ENCODE measurements at regions not wholly inside any gene's neighbourhood (a gene's known extent, or its start where the extent isn't known, plus 50 kb on each side); places are given as distances from the start of the nearest gene placed in this dataset.

DNA sequence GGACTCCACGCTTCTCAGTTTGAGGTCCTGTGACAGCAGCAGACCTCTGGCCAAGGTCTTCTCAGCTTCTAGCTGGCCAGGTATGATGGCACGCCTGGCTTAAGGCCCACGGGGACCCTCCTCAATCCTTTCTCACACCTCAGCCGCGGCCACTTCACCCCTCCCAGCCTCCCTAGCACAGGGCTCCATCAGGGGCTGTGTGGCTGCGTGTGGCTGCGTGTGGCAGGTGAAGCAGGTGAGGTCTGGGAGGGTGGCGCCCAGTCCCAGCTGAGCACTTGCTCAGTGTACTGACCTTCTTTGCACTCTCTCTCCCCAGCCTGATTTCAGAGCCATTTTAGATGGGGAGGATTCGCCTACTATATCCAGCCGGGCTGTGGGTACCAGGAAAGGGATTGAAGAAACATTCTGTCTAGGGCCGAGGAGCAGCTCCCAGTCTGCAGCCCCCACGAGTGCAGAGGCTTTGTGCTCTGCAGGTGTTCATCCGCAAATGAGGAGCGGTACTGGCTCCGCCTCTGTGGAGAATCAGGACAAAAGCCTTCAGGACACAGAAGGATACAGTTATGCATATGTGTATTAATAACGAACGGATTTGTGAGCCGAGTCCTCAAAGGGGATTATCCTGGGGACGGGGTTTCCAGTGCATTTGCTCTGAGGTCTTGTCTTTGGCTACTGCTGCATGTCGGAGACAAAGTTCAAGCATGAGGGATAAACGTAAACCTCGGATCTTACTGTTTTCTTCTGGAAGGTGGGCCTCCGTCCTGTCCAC lies 236.9 kb upstream of the RAB6C start (continued):
- TF ChIP-seq CHD4 (IDR thresholded peaks at IDR 0.05; ENCODE audit: insufficient read depth, insufficient replicate concordance, low read depth, low read length, poor library complexity, severe bottlenecking) = no peak
- TF ChIP-seq, protein P1, sequence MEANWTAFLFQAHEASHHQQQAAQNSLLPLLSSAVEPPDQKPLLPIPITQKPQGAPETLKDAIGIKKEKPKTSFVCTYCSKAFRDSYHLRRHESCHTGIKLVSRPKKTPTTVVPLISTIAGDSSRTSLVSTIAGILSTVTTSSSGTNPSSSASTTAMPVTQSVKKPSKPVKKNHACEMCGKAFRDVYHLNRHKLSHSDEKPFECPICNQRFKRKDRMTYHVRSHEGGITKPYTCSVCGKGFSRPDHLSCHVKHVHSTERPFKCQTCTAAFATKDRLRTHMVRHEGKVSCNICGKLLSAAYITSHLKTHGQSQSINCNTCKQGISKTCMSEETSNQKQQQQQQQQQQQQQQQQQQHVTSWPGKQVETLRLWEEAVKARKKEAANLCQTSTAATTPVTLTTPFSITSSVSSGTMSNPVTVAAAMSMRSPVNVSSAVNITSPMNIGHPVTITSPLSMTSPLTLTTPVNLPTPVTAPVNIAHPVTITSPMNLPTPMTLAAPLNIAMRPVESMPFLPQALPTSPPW (CRISPR knock-in tag; IDR thresholded peaks at IDR 0.05) = no peak
- TF ChIP-seq MYBL2 (IDR thresholded peaks at IDR 0.05; ENCODE audit: low read depth) = no peak
- no peak for TF ChIP-seq MYBL2 (CRISPR knock-in tag; IDR thresholded peaks at IDR 0.05; ENCODE audit: borderline replicate concordance)
- TF ChIP-seq TAF9B (IDR thresholded peaks at IDR 0.05; ENCODE audit: partially characterized antibody) = no peak
- TF ChIP-seq CBX3 (IDR thresholded peaks at IDR 0.05; ENCODE audit: borderline replicate concordance in 1 of 2, low read length in 2 of 2) = no peak
- no peak for TF ChIP-seq CBFB (CRISPR knock-in tag; IDR thresholded peaks at IDR 0.05)

DNA sequence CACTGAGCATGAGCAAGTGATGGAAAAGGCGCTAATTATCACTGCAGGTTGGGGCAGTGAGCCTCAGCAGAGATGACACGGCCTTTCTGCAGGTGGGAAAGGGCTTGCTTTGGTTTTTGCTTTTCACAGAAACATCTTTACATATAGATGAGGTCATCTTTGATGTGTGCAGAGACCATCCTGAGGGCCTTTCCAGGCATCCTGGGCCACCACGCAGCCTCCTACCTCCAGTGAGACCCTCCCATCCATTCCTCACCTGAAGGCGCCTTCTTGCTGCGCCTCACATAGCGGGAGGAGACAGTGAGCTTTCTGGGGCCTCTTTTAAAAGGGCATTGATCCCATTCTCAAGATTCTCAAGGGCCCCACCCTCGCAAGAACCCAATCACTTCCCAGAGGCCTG lies 235.3 kb upstream of the RAB6C start:
- CTCF ChIA-PET (ENCODE audit: low intra/inter-chr PET ratio) = no interaction called here
- in situ Hi-C loops (cut with MboI) = no loop called here

More for the DNA sequence above, 235.3 kb upstream of the RAB6C start:
- H3K79me2 ChIP-seq (ENCODE audit: control insufficient read depth, insufficient read depth, low read length) = no peaks in the 10 kb centered on the region
- no peak overlapping the region for H2AFZ ChIP-seq (ENCODE audit: low read depth, low read length)
- POLR2A ChIA-PET = no interaction called here
- H3K4me3 ChIP-seq = no peak overlapping the region
- FAIRE-seq = no peak
- BruUV-seq (replicated peaks) = no TSS peak
- H3K4me1 ChIP-seq (replicated peaks in 1 of 2; ENCODE audit: control insufficient read depth in 2 of 2, insufficient read depth in 2 of 2, low read length in 2 of 2) = no peaks in the 10 kb centered on the region
- WGBS (ENCODE audit: insufficient coverage, low coverage, missing lambda C conversion rate) = 0% methylated on average over 7 of the region's 7 CpGs
- no peaks in the 10 kb centered on the region for H3K36me3 ChIP-seq (ENCODE audit: control insufficient read depth, insufficient read depth, low read length)
- no peak overlapping the region for H3K9ac ChIP-seq (ENCODE audit: insufficient read depth in 1 of 2, low read depth in 2 of 2, low read length in 2 of 2)
- no peaks in the 10 kb centered on the region for H4K20me1 ChIP-seq (replicated peaks; ENCODE audit: control insufficient read depth, insufficient read depth, low read length)
- no peaks in the 10 kb centered on the region for H3K9me3 ChIP-seq (replicated peaks; ENCODE audit: control insufficient read depth, insufficient read depth, low read depth, low read length)
- H3K9me1 ChIP-seq (ENCODE audit: control insufficient read depth, insufficient read depth, low read length) = no peaks in the 10 kb centered on the region
- intact Hi-C loops (cut with micrococcal nuclease) = no loop called here
- peaks cover 0 to 9% of the 10 kb centered on the region in 2 experiments; a peak in 3 of 5 replicates for H3K27me3 ChIP-seq (ENCODE audit: control insufficient read depth in 2 of 2, insufficient read depth in 2 of 2, low read length in 2 of 2)
- no peak for TF ChIP-seq NR2C1 (IDR thresholded peaks at IDR 0.05)
- TF ChIP-seq NR2C1 (tag; IDR thresholded peaks at IDR 0.05) = no peak
- TF ChIP-seq, protein P2, sequence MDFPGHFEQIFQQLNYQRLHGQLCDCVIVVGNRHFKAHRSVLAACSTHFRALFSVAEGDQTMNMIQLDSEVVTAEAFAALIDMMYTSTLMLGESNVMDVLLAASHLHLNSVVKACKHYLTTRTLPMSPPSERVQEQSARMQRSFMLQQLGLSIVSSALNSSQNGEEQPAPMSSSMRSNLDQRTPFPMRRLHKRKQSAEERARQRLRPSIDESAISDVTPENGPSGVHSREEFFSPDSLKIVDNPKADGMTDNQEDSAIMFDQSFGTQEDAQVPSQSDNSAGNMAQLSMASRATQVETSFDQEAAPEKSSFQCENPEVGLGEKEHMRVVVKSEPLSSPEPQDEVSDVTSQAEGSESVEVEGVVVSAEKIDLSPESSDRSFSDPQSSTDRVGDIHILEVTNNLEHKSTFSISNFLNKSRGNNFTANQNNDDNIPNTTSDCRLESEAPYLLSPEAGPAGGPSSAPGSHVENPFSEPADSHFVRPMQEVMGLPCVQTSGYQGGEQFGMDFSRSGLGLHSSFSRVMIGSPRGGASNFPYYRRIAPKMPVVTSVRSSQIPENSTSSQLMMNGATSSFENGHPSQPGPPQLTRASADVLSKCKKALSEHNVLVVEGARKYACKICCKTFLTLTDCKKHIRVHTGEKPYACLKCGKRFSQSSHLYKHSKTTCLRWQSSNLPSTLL (IDR thresholded peaks at IDR 0.05) = no peak
- H3K27ac ChIP-seq (ENCODE audit: extremely low read depth, low read depth, low read length) = no peak overlapping the region
- ATAC-seq = no peak
- DNase-seq (ENCODE audit: extremely low read depth in 1 of 4, low spot score in 3 of 4) = no peak
- H3K4me2 ChIP-seq (ENCODE audit: insufficient read depth, low read length) = no peak overlapping the region
